NB4 (cell line): ENCODE measurements at regions not wholly inside any gene's neighbourhood (a gene's known extent, or its start where the extent isn't known, plus 50 kb on each side); places are given as distances from the start of the nearest gene placed in this dataset.

Experiments used
- POLR2A ChIP-seq: IDR thresholded peaks from 2 replicates; pipeline ENCODE4 v1.6.1; 2011; ENCODE audit warnings: mild to moderate bottlenecking; ENCODE audit not compliant: insufficient read length; ENCODE audit errors: extremely low read depth
- TF ChIP-seq, protein P1 (sequence below): IDR thresholded peaks from one replicate; pipeline ENCODE4 v1.5.1; 2012; ENCODE audit warnings: low read depth, low read length
- TF ChIP-seq, protein P2 (sequence below): IDR thresholded peaks from 2 replicates; pipeline ENCODE4 v1.6.1; 2011; ENCODE audit warnings: low read depth, low read length

DNA sequence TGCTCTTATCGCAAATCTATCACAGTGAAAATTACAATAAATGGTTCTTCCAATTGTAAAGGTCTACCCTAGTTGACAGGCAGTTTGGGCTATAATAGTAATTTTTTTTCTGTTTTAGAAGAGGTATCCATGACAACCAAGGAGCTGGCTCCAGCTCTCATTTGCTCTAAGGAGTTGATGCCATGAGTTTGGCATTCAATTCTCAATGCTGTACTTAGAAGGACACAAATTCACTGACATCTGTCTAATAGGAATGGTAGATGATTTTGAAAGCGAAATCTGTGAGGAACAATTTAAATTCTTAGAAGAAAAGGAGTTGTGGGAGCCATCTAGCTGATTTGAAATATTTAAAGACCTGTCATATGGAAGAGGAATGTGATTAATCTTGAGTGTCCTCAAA lies 203.6 kb upstream of the DAB2 start:
- no peak for TF ChIP-seq POLR2A
- TF ChIP-seq, protein P1, sequence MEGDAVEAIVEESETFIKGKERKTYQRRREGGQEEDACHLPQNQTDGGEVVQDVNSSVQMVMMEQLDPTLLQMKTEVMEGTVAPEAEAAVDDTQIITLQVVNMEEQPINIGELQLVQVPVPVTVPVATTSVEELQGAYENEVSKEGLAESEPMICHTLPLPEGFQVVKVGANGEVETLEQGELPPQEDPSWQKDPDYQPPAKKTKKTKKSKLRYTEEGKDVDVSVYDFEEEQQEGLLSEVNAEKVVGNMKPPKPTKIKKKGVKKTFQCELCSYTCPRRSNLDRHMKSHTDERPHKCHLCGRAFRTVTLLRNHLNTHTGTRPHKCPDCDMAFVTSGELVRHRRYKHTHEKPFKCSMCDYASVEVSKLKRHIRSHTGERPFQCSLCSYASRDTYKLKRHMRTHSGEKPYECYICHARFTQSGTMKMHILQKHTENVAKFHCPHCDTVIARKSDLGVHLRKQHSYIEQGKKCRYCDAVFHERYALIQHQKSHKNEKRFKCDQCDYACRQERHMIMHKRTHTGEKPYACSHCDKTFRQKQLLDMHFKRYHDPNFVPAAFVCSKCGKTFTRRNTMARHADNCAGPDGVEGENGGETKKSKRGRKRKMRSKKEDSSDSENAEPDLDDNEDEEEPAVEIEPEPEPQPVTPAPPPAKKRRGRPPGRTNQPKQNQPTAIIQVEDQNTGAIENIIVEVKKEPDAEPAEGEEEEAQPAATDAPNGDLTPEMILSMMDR: no peak
- TF ChIP-seq, protein P2, sequence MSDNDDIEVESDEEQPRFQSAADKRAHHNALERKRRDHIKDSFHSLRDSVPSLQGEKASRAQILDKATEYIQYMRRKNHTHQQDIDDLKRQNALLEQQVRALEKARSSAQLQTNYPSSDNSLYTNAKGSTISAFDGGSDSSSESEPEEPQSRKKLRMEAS: no peak
